Stomach (tissue), 4 donors: ENCODE measurements at regions not wholly inside any gene's neighbourhood (a gene's known extent, or its start where the extent isn't known, plus 50 kb on each side); places are given as distances from the start of the nearest gene placed in this dataset.

ENCODE experiments used
- EP300 ChIP-seq: sonication (generic); formaldehyde crosslinking; IDR thresholded peaks from one replicate; pipeline ENCODE4 v1.6.1; 2017; ENCODE audit warnings: antibody characterized with exemption
- POLR2A ChIP-seq, 4 donors: fragments of 450-650 bp; IDR thresholded peaks; one replicate each; pipeline ENCODE4 v1.6.1; 2016; ENCODE audit warnings: antibody characterized with exemption in 4 of 4, control low read depth in 2 of 4, mild to moderate bottlenecking in 1 of 4, moderate library complexity in 1 of 4
- POLR2AphosphoS5 ChIP-seq, 3 donors: sonication (generic); formaldehyde crosslinking; IDR thresholded peaks; one replicate each; pipeline ENCODE4 v1.6.1; 2016; ENCODE audit warnings: antibody characterized with exemption in 3 of 3
- TF ChIP-seq, protein P1 (sequence below), 7 experiments: fragments of 450-650 bp in 4 of 7; fragments of 200-600 bp in 3 of 7; sonication (generic) in 3 of 7; IDR thresholded peaks; one replicate each; pipeline ENCODE4 v1.5.1; 2016 to 2019; ENCODE audit warnings: antibody characterized with exemption in 7 of 7, control low read depth in 2 of 7, mild to moderate bottlenecking in 1 of 7

DNA sequence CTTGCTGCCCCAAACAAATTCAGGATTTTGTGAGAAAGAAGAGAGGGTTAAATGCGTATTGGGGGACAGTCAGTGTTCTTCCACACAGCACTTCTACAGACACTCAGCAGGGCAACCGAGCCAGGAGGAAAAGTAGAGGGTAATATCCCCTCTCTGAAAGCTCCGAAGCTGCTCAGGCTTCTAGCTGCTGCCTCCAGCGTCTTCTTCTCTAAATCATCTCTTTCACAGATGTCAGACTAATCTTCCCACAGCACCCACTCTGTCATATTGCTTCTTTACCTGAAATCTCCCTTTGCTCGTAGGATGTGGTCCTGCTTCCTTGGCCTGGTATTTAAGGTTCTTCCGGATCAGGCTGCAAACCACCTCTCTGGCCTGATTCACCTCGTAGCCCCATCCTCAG lies 117.6 kb upstream of the HAAO start:
- TF ChIP-seq, protein P1, sequence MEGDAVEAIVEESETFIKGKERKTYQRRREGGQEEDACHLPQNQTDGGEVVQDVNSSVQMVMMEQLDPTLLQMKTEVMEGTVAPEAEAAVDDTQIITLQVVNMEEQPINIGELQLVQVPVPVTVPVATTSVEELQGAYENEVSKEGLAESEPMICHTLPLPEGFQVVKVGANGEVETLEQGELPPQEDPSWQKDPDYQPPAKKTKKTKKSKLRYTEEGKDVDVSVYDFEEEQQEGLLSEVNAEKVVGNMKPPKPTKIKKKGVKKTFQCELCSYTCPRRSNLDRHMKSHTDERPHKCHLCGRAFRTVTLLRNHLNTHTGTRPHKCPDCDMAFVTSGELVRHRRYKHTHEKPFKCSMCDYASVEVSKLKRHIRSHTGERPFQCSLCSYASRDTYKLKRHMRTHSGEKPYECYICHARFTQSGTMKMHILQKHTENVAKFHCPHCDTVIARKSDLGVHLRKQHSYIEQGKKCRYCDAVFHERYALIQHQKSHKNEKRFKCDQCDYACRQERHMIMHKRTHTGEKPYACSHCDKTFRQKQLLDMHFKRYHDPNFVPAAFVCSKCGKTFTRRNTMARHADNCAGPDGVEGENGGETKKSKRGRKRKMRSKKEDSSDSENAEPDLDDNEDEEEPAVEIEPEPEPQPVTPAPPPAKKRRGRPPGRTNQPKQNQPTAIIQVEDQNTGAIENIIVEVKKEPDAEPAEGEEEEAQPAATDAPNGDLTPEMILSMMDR (IDR thresholded peaks at IDR 0.05), result no peak
- TF ChIP-seq POLR2A (IDR thresholded peaks at IDR 0.05) (no peak), EP300 (no peak), POLR2AphosphoS5 (IDR thresholded peaks at IDR 0.05) (no peak)
